Transverse colon (tissue), 4 donors: ENCODE measurements at regions not wholly inside any gene's neighbourhood (a gene's known extent, or its start where the extent isn't known, plus 50 kb on each side); places are given as distances from the start of the nearest gene placed in this dataset.

Source experiments
- EP300 ChIP-seq: sonication (generic); formaldehyde crosslinking; IDR thresholded peaks from one replicate; pipeline ENCODE4 v1.6.1; 2017; ENCODE audit warnings: antibody characterized with exemption, low read depth
- POLR2A ChIP-seq: fragments of 450-650 bp; IDR thresholded peaks from one replicate; pipeline ENCODE4 v1.6.1; 2016; ENCODE audit warnings: antibody characterized with exemption, mild to moderate bottlenecking, moderate library complexity
- POLR2AphosphoS5 ChIP-seq, 3 donors: sonication (generic); formaldehyde crosslinking; IDR thresholded peaks; one replicate each; pipeline ENCODE4 v1.6.1; 2016; ENCODE audit warnings: antibody characterized with exemption in 3 of 3
- TF ChIP-seq, protein P1 (sequence below), 5 experiments: fragments of 200-600 bp in 3 of 5; fragments of 450-650 bp in 2 of 5; sonication (generic) in 3 of 5; IDR thresholded peaks; 1 replicate in 2 of 5; 2 replicates in 3 of 5; pipeline ENCODE4 v1.5.1; 2016 to 2017; ENCODE audit warnings: antibody characterized with exemption in 5 of 5, inconsistent platforms in 3 of 5, mild to moderate bottlenecking in 2 of 5, moderate library complexity in 1 of 5

DNA sequence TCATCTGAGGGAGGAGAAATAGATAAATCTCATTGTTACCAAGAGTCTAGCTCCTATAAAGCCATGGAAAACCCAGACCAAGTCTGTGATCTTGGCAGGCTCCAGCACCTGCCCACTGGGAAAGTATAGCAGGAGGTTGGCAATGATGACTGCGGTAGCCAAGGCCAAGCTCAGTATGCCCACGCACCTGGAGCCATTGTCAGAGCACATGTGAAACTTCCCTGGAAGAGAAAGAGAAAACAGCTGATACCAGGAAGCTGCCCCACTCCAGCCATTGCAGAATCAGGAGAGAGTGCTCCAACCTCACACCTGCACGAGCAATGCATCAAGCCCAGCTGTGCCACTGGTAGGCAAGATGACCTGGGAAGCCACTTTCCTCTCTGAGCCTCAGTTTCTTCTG, 62.2 kb upstream of the HEPHL1 start:
- no peak for TF ChIP-seq POLR2AphosphoS5 (IDR thresholded peaks at IDR 0.05)
- TF ChIP-seq, protein P1, sequence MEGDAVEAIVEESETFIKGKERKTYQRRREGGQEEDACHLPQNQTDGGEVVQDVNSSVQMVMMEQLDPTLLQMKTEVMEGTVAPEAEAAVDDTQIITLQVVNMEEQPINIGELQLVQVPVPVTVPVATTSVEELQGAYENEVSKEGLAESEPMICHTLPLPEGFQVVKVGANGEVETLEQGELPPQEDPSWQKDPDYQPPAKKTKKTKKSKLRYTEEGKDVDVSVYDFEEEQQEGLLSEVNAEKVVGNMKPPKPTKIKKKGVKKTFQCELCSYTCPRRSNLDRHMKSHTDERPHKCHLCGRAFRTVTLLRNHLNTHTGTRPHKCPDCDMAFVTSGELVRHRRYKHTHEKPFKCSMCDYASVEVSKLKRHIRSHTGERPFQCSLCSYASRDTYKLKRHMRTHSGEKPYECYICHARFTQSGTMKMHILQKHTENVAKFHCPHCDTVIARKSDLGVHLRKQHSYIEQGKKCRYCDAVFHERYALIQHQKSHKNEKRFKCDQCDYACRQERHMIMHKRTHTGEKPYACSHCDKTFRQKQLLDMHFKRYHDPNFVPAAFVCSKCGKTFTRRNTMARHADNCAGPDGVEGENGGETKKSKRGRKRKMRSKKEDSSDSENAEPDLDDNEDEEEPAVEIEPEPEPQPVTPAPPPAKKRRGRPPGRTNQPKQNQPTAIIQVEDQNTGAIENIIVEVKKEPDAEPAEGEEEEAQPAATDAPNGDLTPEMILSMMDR (IDR thresholded peaks at IDR 0.05): no peak
- TF ChIP-seq POLR2A: no peak
- no peak for TF ChIP-seq EP300
